Gastroesophageal sphincter (tissue), 4 donors: ENCODE measurements at regions not wholly inside any gene's neighbourhood (a gene's known extent, or its start where the extent isn't known, plus 50 kb on each side); places are given as distances from the start of the nearest gene placed in this dataset.

Experiments
- ATAC-seq: fragments of 150-250 bp; one replicate; pipeline ENCODE4 v1.9.1; 2016; ENCODE audit warnings: mild to moderate bottlenecking, moderate library complexity
- H3K27ac ChIP-seq, 4 donors: fragments of 200-600 bp; sonication (generic) in 3 of 4; 1 replicate in 3 of 4; 2 replicates in 1 of 4; pipeline ENCODE4 v1.5.1; 2016 to 2019
- H3K27me3 ChIP-seq: fragments of 200-600 bp; sonication (generic); one replicate; pipeline ENCODE4 v1.5.1; 2019
- H3K36me3 ChIP-seq, 2 donors: fragments of 200-600 bp; sonication (generic); one replicate each; pipeline ENCODE4 v1.5.1; 2019; ENCODE audit warnings: control low read depth in 1 of 2
- H3K4me1 ChIP-seq, 3 donors: fragments of 200-600 bp; sonication (generic); 1 replicate in 2 of 3; 2 replicates in 1 of 3; pipeline ENCODE4 v1.5.1; 2016 to 2019; ENCODE audit warnings: control low read depth in 2 of 3
- H3K4me3 ChIP-seq, 2 donors: fragments of 200-600 bp; sonication (generic); one replicate each; pipeline ENCODE4 v1.5.1; 2019; ENCODE audit warnings: mild to moderate bottlenecking in 1 of 2, moderate library complexity in 1 of 2
- H3K9me3 ChIP-seq, 3 donors: fragments of 200-600 bp; sonication (generic); one replicate each; pipeline ENCODE4 v1.5.1; 2017 to 2019; ENCODE audit warnings: control low read depth in 2 of 3
- EP300 ChIP-seq: sonication (generic); formaldehyde crosslinking; IDR thresholded peaks from one replicate; pipeline ENCODE4 v1.6.1; 2017; ENCODE audit warnings: antibody characterized with exemption, mild to moderate bottlenecking
- POLR2A ChIP-seq, 2 donors: fragments of 450-650 bp; IDR thresholded peaks; one replicate each; pipeline ENCODE4 v1.6.1; 2017; ENCODE audit warnings: antibody characterized with exemption in 2 of 2, mild to moderate bottlenecking in 2 of 2, moderate library complexity in 1 of 2
- POLR2AphosphoS5 ChIP-seq: sonication (generic); formaldehyde crosslinking; IDR thresholded peaks from one replicate; pipeline ENCODE4 v1.6.1; 2017; ENCODE audit warnings: antibody characterized with exemption
- WGBS, 2 donors: methylation state at CpG; one replicate each; pipeline ENCODE4 v1.1.5; 2018; ENCODE audit warnings: low coverage in 1 of 2; 5-methylcytosine and 5-hydroxymethylcytosine counted together
- TF ChIP-seq, protein P1 (sequence below), 4 experiments: fragments of 200-600 bp in 2 of 4; fragments of 450-650 bp in 2 of 4; sonication (generic) in 1 of 4; IDR thresholded peaks; one replicate each; pipeline ENCODE4 v1.5.1; 2017 to 2019; ENCODE audit warnings: antibody characterized with exemption in 4 of 4, mild to moderate bottlenecking in 2 of 4, moderate library complexity in 2 of 4

DNA sequence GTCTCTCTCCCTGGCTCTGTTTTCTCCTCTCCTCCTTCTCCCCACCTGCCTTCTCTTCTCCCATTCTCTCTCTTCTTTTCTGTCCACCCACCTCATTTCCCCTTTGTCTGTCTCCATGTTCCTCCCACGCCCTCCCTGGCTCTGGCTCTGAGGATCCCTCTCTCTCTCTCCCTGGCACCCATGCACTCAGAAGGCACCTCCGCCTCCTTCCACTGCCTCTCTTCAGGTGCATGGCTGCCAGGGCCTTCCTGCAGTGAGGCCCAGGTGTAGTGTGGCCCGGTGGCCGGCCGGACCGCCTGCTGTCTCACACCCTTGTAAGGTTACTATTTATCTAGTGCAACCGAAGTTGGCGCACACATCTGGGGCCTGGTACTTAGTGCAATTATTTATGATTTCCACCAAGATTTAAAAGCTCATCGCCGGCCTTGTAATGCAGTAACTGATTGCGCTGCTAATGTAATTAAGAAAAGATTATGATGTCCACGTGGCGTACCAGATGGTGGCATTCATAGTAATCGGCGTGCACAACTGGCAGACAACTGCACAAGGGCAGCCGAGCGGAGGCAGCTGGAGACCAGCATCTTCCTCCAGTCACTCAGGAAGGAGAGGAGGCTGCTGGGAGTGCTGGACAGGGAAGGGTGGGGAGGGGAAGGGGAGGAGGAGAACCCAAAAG is 50.4 kb upstream of the MVB12B start:
- H3K4me1 ChIP-seq, result no peaks in the 10 kb centered on the region
- no peaks in the 10 kb centered on the region for H3K27me3 ChIP-seq
- H3K27ac ChIP-seq, result no peak overlapping the region
- 90 to 100% methylated on average over 1 to 3 of the region's 17 CpGs for WGBS, 2 donors
- no peak overlapping the region for H3K4me3 ChIP-seq
- no peak for ATAC-seq
- no peaks in the 10 kb centered on the region for H3K36me3 ChIP-seq
- peaks cover 0 to 26% (median 0%) of the 10 kb centered on the region in 3 donors for H3K9me3 ChIP-seq
- TF ChIP-seq POLR2A (IDR thresholded peaks at IDR 0.05), result no peak
- no peak for TF ChIP-seq POLR2AphosphoS5
- TF ChIP-seq, protein P1, sequence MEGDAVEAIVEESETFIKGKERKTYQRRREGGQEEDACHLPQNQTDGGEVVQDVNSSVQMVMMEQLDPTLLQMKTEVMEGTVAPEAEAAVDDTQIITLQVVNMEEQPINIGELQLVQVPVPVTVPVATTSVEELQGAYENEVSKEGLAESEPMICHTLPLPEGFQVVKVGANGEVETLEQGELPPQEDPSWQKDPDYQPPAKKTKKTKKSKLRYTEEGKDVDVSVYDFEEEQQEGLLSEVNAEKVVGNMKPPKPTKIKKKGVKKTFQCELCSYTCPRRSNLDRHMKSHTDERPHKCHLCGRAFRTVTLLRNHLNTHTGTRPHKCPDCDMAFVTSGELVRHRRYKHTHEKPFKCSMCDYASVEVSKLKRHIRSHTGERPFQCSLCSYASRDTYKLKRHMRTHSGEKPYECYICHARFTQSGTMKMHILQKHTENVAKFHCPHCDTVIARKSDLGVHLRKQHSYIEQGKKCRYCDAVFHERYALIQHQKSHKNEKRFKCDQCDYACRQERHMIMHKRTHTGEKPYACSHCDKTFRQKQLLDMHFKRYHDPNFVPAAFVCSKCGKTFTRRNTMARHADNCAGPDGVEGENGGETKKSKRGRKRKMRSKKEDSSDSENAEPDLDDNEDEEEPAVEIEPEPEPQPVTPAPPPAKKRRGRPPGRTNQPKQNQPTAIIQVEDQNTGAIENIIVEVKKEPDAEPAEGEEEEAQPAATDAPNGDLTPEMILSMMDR (IDR thresholded peaks at IDR 0.05), result no peak
- TF ChIP-seq EP300, result no peak
